Smooth muscle cell (in vitro differentiated cells): ENCODE measurements at regions not wholly inside any gene's neighbourhood (a gene's known extent, or its start where the extent isn't known, plus 50 kb on each side); places are given as distances from the start of the nearest gene placed in this dataset.

Experiments
- DNase-seq: peaks from one replicate; lab custom pipeline; 2025; ENCODE audit not compliant: unreplicated experiment; lab: John Stamatoyannopoulos, UW
- H2AFZ ChIP-seq: fragments of 200-600 bp; sonication (generic); 2 replicates; pipeline ENCODE4 v1.6.0; 2016; ENCODE audit warnings: antibody characterized with exemption, low read depth, mild to moderate bottlenecking
- H3F3A ChIP-seq: fragments of 200-600 bp; sonication (generic); 2 replicates; pipeline ENCODE4 v1.6.0; 2017; ENCODE audit warnings: antibody characterized with exemption, low read depth
- H3K27ac ChIP-seq: fragments of 200-600 bp; sonication (generic); 2 replicates; pipeline ENCODE4 v1.5.1; 2016; ENCODE audit warnings: low read depth, mild to moderate bottlenecking
- H3K27me3 ChIP-seq: fragments of 200-600 bp; sonication (generic); 2 replicates; pipeline ENCODE4 v1.6.1; 2016; ENCODE audit warnings: low read depth, mild to moderate bottlenecking
- H3K36me3 ChIP-seq: fragments of 200-600 bp; sonication (generic); 2 replicates; pipeline ENCODE4 v1.5.1; 2016; ENCODE audit warnings: low read depth
- H3K4me1 ChIP-seq: fragments of 200-600 bp; sonication (generic); 2 replicates; pipeline ENCODE4 v1.5.1; 2016; ENCODE audit warnings: low read depth
- H3K4me2 ChIP-seq: fragments of 200-600 bp; sonication (generic); 2 replicates; pipeline ENCODE4 v1.6.0; 2016; ENCODE audit warnings: mild to moderate bottlenecking
- H3K4me3 ChIP-seq: fragments of 200-600 bp; sonication (generic); 2 replicates; pipeline ENCODE4 v1.5.1; 2016; ENCODE audit warnings: mild to moderate bottlenecking
- H3K79me2 ChIP-seq: fragments of 200-600 bp; sonication (generic); 2 replicates; pipeline ENCODE4 v1.6.0; 2016; ENCODE audit warnings: low read depth, mild to moderate bottlenecking
- H3K9ac ChIP-seq: fragments of 200-600 bp; sonication (generic); 2 replicates; pipeline ENCODE4 v1.6.0; 2016; ENCODE audit warnings: low read depth
- H3K9me3 ChIP-seq: fragments of 200-600 bp; sonication (generic); replicated peaks from 2 replicates; pipeline ENCODE4 v1.5.1; 2016; ENCODE audit warnings: low read depth
- H4K20me1 ChIP-seq: fragments of 200-600 bp; sonication (generic); 2 replicates; pipeline ENCODE4 v1.6.0; 2016; ENCODE audit warnings: low read depth
- CTCF ChIP-seq: fragments of 200-600 bp; sonication (generic); IDR thresholded peaks from 2 replicates; pipeline ENCODE4 v1.5.1; 2017; ENCODE audit warnings: borderline replicate concordance, mild to moderate bottlenecking, antibody characterized with exemption; ENCODE audit not compliant: insufficient read depth, poor library complexity, severe bottlenecking
- WGBS: methylation state at CpG from one replicate; pipeline ENCODE4 v1.1.7; 2016; ENCODE audit warnings: low lambda C conversion rate; 5-methylcytosine and 5-hydroxymethylcytosine counted together

- Histone ChIP-seq H3K27ac (no peak overlapping the region), H3K9ac (no peak overlapping the region)
These were observed 219.5 kb upstream of the TMEM132C start for GRCh38 chr12:128047266-128048060.

DNA sequence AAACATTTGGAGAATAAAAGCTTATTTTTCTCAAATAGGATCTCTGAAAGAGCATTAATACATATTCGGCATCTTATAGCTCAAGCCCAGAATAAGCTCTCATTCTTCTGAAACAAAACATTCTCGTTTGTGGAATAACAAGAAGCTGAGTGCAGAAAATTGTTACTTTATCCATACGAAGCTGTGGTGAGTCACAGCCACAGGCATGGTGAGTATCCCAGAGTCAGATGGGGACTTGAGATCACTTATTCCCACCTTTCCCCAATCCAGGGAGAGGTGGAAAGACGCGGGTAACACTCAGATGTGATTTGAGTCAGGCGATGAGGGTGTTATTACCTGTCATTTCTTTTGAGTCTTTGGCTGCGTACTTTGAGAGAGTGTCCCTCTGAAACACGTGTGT lies 214.6 kb upstream of the TMEM132C start:
- Histone ChIP-seq H3K9ac (no peak overlapping the region), H3F3A (no peaks in the 10 kb centered on the region), H3K4me1 (no peaks in the 10 kb centered on the region), H3K79me2 (no peaks in the 10 kb centered on the region), H4K20me1 (no peaks in the 10 kb centered on the region), H3K4me3 (no peak overlapping the region), H3K36me3 (no peaks in the 10 kb centered on the region), H3K4me2 (no peak overlapping the region), H3K27ac (no peak overlapping the region), H3K9me3 (no peaks in the 10 kb centered on the region), H3K27me3 (no peaks in the 10 kb centered on the region), H2AFZ (no peak overlapping the region)
- TF ChIP-seq CTCF, result no peak
- WGBS, result 52% methylated on average over 8 of the region's 8 CpGs
- no peak for DNase-seq

More at GRCh38 chr12:128047266-128048060, 219.5 kb upstream of the TMEM132C start:
- no peaks in the 10 kb centered on the region for H3K9me3 ChIP-seq
- no peaks in the 10 kb centered on the region for H4K20me1 ChIP-seq
- H3F3A ChIP-seq, result no peaks in the 10 kb centered on the region
- DNase-seq, result no peak
- H3K4me2 ChIP-seq, result no peak overlapping the region
- H3K4me1 ChIP-seq, result no peaks in the 10 kb centered on the region
- H3K79me2 ChIP-seq, result no peaks in the 10 kb centered on the region
- TF ChIP-seq CTCF, result no peak
- H3K36me3 ChIP-seq, result no peaks in the 10 kb centered on the region
- WGBS, result 74% methylated on average over 3 of the region's 3 CpGs
- H3K27me3 ChIP-seq, result no peaks in the 10 kb centered on the region
- H2AFZ ChIP-seq, result no peak overlapping the region
- no peak overlapping the region for H3K4me3 ChIP-seq

GRCh38 chr12:128052777-128053176 lies 214.2 kb upstream of the TMEM132C start:
- H2AFZ ChIP-seq, result no peak overlapping the region
- no peak overlapping the region for H3K4me2 ChIP-seq
- H3K27me3 ChIP-seq, result no peaks in the 10 kb centered on the region
- no peaks in the 10 kb centered on the region for H3K79me2 ChIP-seq
- H3K4me3 ChIP-seq, result no peak overlapping the region
- H3F3A ChIP-seq, result no peaks in the 10 kb centered on the region
- H3K9me3 ChIP-seq, result no peaks in the 10 kb centered on the region
- H3K36me3 ChIP-seq, result no peaks in the 10 kb centered on the region
- TF ChIP-seq CTCF, result no peak
- no peak for DNase-seq
- no peaks in the 10 kb centered on the region for H4K20me1 ChIP-seq
- H3K4me1 ChIP-seq, result no peaks in the 10 kb centered on the region
- WGBS, result 87% methylated on average over 5 of the region's 5 CpGs
- no peak overlapping the region for H3K27ac ChIP-seq
- no peak overlapping the region for H3K9ac ChIP-seq

DNA sequence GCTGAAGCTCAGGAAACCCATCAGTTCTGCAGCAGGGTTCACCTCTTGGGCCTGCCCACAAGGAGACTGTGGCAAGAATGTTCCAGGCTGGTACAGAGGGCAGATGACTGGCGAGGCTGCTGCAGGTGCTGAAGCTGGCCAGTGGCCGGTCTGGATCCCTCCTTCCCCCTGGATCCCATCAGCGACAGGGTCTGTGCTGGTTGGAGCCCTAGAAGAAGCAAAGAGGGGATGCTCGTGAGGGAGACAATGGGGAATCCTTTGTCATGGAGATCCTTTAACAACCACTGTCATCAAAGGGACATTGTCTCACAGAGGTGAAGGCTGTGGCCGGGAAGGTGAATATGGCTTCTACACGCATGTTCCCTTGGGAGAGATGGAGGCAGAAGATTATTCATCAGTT lies 211.4 kb upstream of the TMEM132C start:
- Histone ChIP-seq H3K79me2 (no peaks in the 10 kb centered on the region), H3K27me3 (no peaks in the 10 kb centered on the region), H3K27ac (no peak overlapping the region), H3K36me3 (no peaks in the 10 kb centered on the region), H4K20me1 (no peaks in the 10 kb centered on the region), H2AFZ (no peak overlapping the region), H3K9ac (no peak overlapping the region), H3K9me3 (no peaks in the 10 kb centered on the region), H3F3A (no peaks in the 10 kb centered on the region), H3K4me3 (no peak overlapping the region), H3K4me1 (no peaks in the 10 kb centered on the region), H3K4me2 (no peak overlapping the region)
- no peak for DNase-seq
- WGBS, result 65% methylated on average over 6 of the region's 6 CpGs
- TF ChIP-seq CTCF, result no peak
